ENCODE measurements at regions not wholly inside any gene's neighbourhood (a gene's known extent, or its start where the extent isn't known, plus 50 kb on each side); places are given as distances from the start of the nearest gene placed in this dataset.
"Not testable (repeated sequence)": the region's sequence is repeated elsewhere in the genome, so short reads cannot be mapped to it uniquely, and the experiment has no call there.

GRCh38 chr14:25828562-25828961, 769.3 kb downstream of the NOVA1 start:
- DNase-seq (ENCODE audit: low read depth), result no peak
- no peak overlapping the region for H3K4me3 ChIP-seq (ENCODE audit: low read depth, low read length)
- TF ChIP-seq CTCF (conservative IDR thresholded peaks at IDR 0.05; ENCODE audit: low read depth, low read length), result no peak

DNA sequence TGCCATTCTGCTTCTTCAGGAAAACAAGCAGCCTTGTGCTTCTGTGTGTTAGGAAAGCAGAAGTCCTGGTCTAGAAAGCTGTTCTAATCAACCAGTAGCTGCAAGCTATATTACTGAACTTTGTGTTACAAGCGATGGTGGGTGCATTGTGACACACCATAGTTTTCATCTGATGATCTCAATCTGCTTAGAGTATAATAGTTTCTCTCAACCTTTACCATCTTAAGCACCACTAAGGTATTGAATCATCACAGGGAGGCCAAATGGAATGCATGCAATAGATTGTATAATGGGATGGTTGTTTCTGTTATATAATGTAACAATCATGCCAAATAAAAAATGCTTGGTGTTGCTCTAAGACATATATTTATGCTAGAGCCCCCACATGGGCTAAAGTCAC, 771.7 kb downstream of the NOVA1 start:
- DNase-seq (ENCODE audit: low read depth), result no peak
- no peak for TF ChIP-seq CTCF (conservative IDR thresholded peaks at IDR 0.05; ENCODE audit: low read depth, low read length)
- H3K4me3 ChIP-seq (ENCODE audit: low read depth, low read length), result no peak overlapping the region

GRCh38 chr14:25820368-25820767, 770.4 kb upstream of the STXBP6 start:
- DNase-seq (ENCODE audit: low read depth), result no peak
- H3K4me3 ChIP-seq (ENCODE audit: low read depth, low read length), result no peak overlapping the region
- no peak for TF ChIP-seq CTCF (conservative IDR thresholded peaks at IDR 0.05; ENCODE audit: low read depth, low read length)

- not testable (repeated sequence) for DNase-seq (ENCODE audit: low read depth); H3K4me3 ChIP-seq (ENCODE audit: low read depth, low read length)
Measured at GRCh38 chr14:25814622-25815021, 764.7 kb upstream of the STXBP6 start.

DNA sequence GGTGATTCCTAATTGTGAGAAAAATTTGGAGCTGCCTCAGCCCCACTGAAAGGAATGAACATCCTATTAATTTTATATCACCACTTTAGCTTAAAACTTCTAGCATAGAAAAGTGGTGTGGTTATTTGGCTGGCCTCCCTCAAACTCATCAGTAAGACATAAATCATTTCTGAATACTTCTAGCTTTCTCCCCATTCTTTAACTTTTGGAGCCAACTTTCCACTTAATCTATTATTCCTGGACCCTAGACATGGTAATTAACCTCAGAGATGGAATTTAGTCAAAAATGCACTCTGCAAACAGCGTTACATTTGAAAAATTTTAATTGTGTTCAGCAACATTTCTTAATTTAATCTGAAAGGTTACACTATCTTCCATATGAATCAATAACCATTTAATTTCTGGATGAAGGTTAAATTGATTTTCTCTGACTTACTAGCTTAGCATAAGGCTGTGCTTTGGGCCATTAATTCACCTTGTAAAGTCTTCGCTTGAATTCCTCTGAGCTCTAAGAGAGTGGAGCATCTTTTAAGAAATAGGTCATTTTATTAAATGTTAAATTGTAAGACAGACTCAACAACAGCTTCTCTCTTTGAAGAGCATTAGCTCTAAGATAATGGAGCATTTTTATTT, 753.6 kb upstream of the STXBP6 start:
- DNase-seq (ENCODE audit: low read depth), result no peak
- TF ChIP-seq CTCF (conservative IDR thresholded peaks at IDR 0.05; ENCODE audit: low read depth, low read length), result no peak
- no peak overlapping the region for H3K4me3 ChIP-seq (ENCODE audit: low read depth, low read length)

- no peak overlapping the region for H3K4me3 ChIP-seq (ENCODE audit: low read depth, low read length)
- no peak for DNase-seq (ENCODE audit: low read depth)
- no peak for TF ChIP-seq CTCF (conservative IDR thresholded peaks at IDR 0.05; ENCODE audit: low read depth, low read length)
Measured at GRCh38 chr14:25800841-25801240, 750.9 kb upstream of the STXBP6 start.

- no peak for DNase-seq (ENCODE audit: low read depth)
- no peak overlapping the region for H3K4me3 ChIP-seq (ENCODE audit: low read depth, low read length)
- no peak for TF ChIP-seq CTCF (conservative IDR thresholded peaks at IDR 0.05; ENCODE audit: low read depth, low read length)
Measured at GRCh38 chr14:25788252-25788651, 738.3 kb upstream of the STXBP6 start.

Data from choroid plexus epithelial cell (primary cell).